ENCODE measurements at regions not wholly inside any gene's neighbourhood (a gene's known extent, or its start where the extent isn't known, plus 50 kb on each side); places are given as distances from the start of the nearest gene placed in this dataset.
"Not testable (repeated sequence)": the region's sequence is repeated elsewhere in the genome, so short reads cannot be mapped to it uniquely, and the experiment has no call there.

GRCh38 chr20:53856300-53857295 lies 213.8 kb downstream of the BCAS1 start:
- H3K36me3 ChIP-seq (ENCODE audit: control insufficient read depth in 1 of 2, insufficient read depth in 2 of 2, low read length in 2 of 2): no peaks in the 10 kb centered on the region
- no peak overlapping the region for H3K9ac ChIP-seq (ENCODE audit: low read depth in 1 of 2, low read length in 2 of 2)
- H3K4me3 ChIP-seq (ENCODE audit: low read depth in 1 of 2, low read length in 2 of 2): no peak overlapping the region
- no peaks in the 10 kb centered on the region for H3K9me3 ChIP-seq (ENCODE audit: control insufficient read depth in 1 of 2, low read length in 2 of 2)
- peaks cover 10 to 14% of the 10 kb centered on the region in 2 donors for H3K4me1 ChIP-seq (ENCODE audit: control insufficient read depth in 1 of 2, insufficient read depth in 2 of 2, low read length in 2 of 2)
- H3K27me3 ChIP-seq (ENCODE audit: control insufficient read depth in 1 of 2, insufficient read depth in 2 of 2, low read length in 2 of 2): no peaks in the 10 kb centered on the region
- H3K27ac ChIP-seq (ENCODE audit: low read depth, low read length): no peak overlapping the region

- Histone ChIP-seq H3K36me3 (ENCODE audit: control insufficient read depth in 1 of 2, insufficient read depth in 2 of 2, low read length in 2 of 2) (no peaks in the 10 kb centered on the region), H3K4me1 (ENCODE audit: control insufficient read depth in 1 of 2, insufficient read depth in 2 of 2, low read length in 2 of 2) (peaks cover 10 to 14% of the 10 kb centered on the region in 2 donors), H3K9ac (ENCODE audit: low read depth in 1 of 2, low read length in 2 of 2) (no peak overlapping the region), H3K27ac (ENCODE audit: low read depth, low read length) (no peak overlapping the region), H3K4me3 (ENCODE audit: low read depth in 1 of 2, low read length in 2 of 2) (no peak overlapping the region), H3K9me3 (ENCODE audit: control insufficient read depth in 1 of 2, low read length in 2 of 2) (no peaks in the 10 kb centered on the region), H3K27me3 (ENCODE audit: control insufficient read depth in 1 of 2, insufficient read depth in 2 of 2, low read length in 2 of 2) (no peaks in the 10 kb centered on the region)
These were observed 214.7 kb downstream of the BCAS1 start for GRCh38 chr20:53855733-53856132.

- H3K9ac ChIP-seq (ENCODE audit: low read depth in 1 of 2, low read length in 2 of 2); H3K36me3 ChIP-seq (ENCODE audit: control insufficient read depth in 1 of 2, insufficient read depth in 2 of 2, low read length in 2 of 2); H3K27me3 ChIP-seq (ENCODE audit: control insufficient read depth in 1 of 2, insufficient read depth in 2 of 2, low read length in 2 of 2); H3K27ac ChIP-seq (ENCODE audit: low read depth, low read length); H3K4me3 ChIP-seq (ENCODE audit: low read depth in 1 of 2, low read length in 2 of 2); H3K9me3 ChIP-seq (ENCODE audit: control insufficient read depth in 1 of 2, low read length in 2 of 2): not testable (repeated sequence)
- H3K4me1 ChIP-seq (ENCODE audit: control insufficient read depth in 1 of 2, insufficient read depth in 2 of 2, low read length in 2 of 2): peaks cover 10 to 14% of the 10 kb centered on the region in 2 donors
These were observed 215.8 kb downstream of the BCAS1 start for GRCh38 chr20:53854609-53854926.

- Histone ChIP-seq H3K9ac (ENCODE audit: low read depth in 1 of 2, low read length in 2 of 2) (no peak overlapping the region), H3K36me3 (ENCODE audit: control insufficient read depth in 1 of 2, insufficient read depth in 2 of 2, low read length in 2 of 2) (no peaks in the 10 kb centered on the region), H3K4me3 (ENCODE audit: low read depth in 1 of 2, low read length in 2 of 2) (no peak overlapping the region), H3K9me3 (ENCODE audit: control insufficient read depth in 1 of 2, low read length in 2 of 2) (no peaks in the 10 kb centered on the region), H3K4me1 (ENCODE audit: control insufficient read depth in 1 of 2, insufficient read depth in 2 of 2, low read length in 2 of 2) (peaks cover 10 to 12% of the 10 kb centered on the region in 2 donors), H3K27me3 (ENCODE audit: control insufficient read depth in 1 of 2, insufficient read depth in 2 of 2, low read length in 2 of 2) (no peaks in the 10 kb centered on the region), H3K27ac (ENCODE audit: low read depth, low read length) (no peak overlapping the region)
These were observed 217.2 kb downstream of the BCAS1 start for GRCh38 chr20:53853111-53853713.

- Histone ChIP-seq H3K27ac (ENCODE audit: low read depth, low read length) (no peak overlapping the region), H3K36me3 (ENCODE audit: control insufficient read depth in 1 of 2, insufficient read depth in 2 of 2, low read length in 2 of 2) (no peaks in the 10 kb centered on the region), H3K27me3 (ENCODE audit: control insufficient read depth in 1 of 2, insufficient read depth in 2 of 2, low read length in 2 of 2) (no peaks in the 10 kb centered on the region), H3K4me3 (ENCODE audit: low read depth in 1 of 2, low read length in 2 of 2) (no peak overlapping the region), H3K4me1 (ENCODE audit: control insufficient read depth in 1 of 2, insufficient read depth in 2 of 2, low read length in 2 of 2) (peaks cover 5 to 12% of the 10 kb centered on the region in 2 donors), H3K9ac (ENCODE audit: low read depth in 1 of 2, low read length in 2 of 2) (no peak overlapping the region), H3K9me3 (ENCODE audit: control insufficient read depth in 1 of 2, low read length in 2 of 2) (no peaks in the 10 kb centered on the region)
These were observed 217.7 kb downstream of the BCAS1 start for GRCh38 chr20:53852691-53853090.

GRCh38 chr20:53852014-53852413 lies 218.4 kb downstream of the BCAS1 start:
- no peaks in the 10 kb centered on the region for H3K27me3 ChIP-seq (ENCODE audit: control insufficient read depth in 1 of 2, insufficient read depth in 2 of 2, low read length in 2 of 2)
- no peaks in the 10 kb centered on the region for H3K9me3 ChIP-seq (ENCODE audit: control insufficient read depth in 1 of 2, low read length in 2 of 2)
- H3K4me1 ChIP-seq (ENCODE audit: control insufficient read depth in 1 of 2, insufficient read depth in 2 of 2, low read length in 2 of 2): peaks cover 4 to 11% of the 10 kb centered on the region in 2 donors
- no peaks in the 10 kb centered on the region for H3K36me3 ChIP-seq (ENCODE audit: control insufficient read depth in 1 of 2, insufficient read depth in 2 of 2, low read length in 2 of 2)
- H3K9ac ChIP-seq (ENCODE audit: low read depth in 1 of 2, low read length in 2 of 2): no peak overlapping the region
- H3K4me3 ChIP-seq (ENCODE audit: low read depth in 1 of 2, low read length in 2 of 2): no peak overlapping the region
- no peak overlapping the region for H3K27ac ChIP-seq (ENCODE audit: low read depth, low read length)

- Histone ChIP-seq H3K27me3 (ENCODE audit: control insufficient read depth in 1 of 2, insufficient read depth in 2 of 2, low read length in 2 of 2) (no peaks in the 10 kb centered on the region), H3K27ac (ENCODE audit: low read depth, low read length) (no peak overlapping the region), H3K9ac (ENCODE audit: low read depth in 1 of 2, low read length in 2 of 2) (no peak overlapping the region), H3K9me3 (ENCODE audit: control insufficient read depth in 1 of 2, low read length in 2 of 2) (no peaks in the 10 kb centered on the region), H3K4me1 (ENCODE audit: control insufficient read depth in 1 of 2, insufficient read depth in 2 of 2, low read length in 2 of 2) (peaks cover 0 to 11% of the 10 kb centered on the region in 2 donors), H3K36me3 (ENCODE audit: control insufficient read depth in 1 of 2, insufficient read depth in 2 of 2, low read length in 2 of 2) (no peaks in the 10 kb centered on the region), H3K4me3 (ENCODE audit: low read depth in 1 of 2, low read length in 2 of 2) (no peak overlapping the region)
These were observed 220.1 kb downstream of the BCAS1 start for GRCh38 chr20:53850319-53850718.

- H3K4me3 ChIP-seq (ENCODE audit: low read depth in 1 of 2, low read length in 2 of 2): no peak overlapping the region
- H3K9me3 ChIP-seq (ENCODE audit: control insufficient read depth in 1 of 2, low read length in 2 of 2): no peaks in the 10 kb centered on the region
- no peak overlapping the region for H3K9ac ChIP-seq (ENCODE audit: low read depth in 1 of 2, low read length in 2 of 2)
- H3K36me3 ChIP-seq (ENCODE audit: control insufficient read depth in 1 of 2, insufficient read depth in 2 of 2, low read length in 2 of 2): no peaks in the 10 kb centered on the region
- H3K27me3 ChIP-seq (ENCODE audit: control insufficient read depth in 1 of 2, insufficient read depth in 2 of 2, low read length in 2 of 2): no peaks in the 10 kb centered on the region
- H3K4me1 ChIP-seq (ENCODE audit: control insufficient read depth in 1 of 2, insufficient read depth in 2 of 2, low read length in 2 of 2): peaks cover 0 to 11% of the 10 kb centered on the region in 2 donors
- no peak overlapping the region for H3K27ac ChIP-seq (ENCODE audit: low read depth, low read length)
These were observed 220.8 kb downstream of the BCAS1 start for GRCh38 chr20:53849471-53850059.

- no peak overlapping the region for H3K27ac ChIP-seq (ENCODE audit: low read depth, low read length)
These were observed 222.1 kb downstream of the BCAS1 start for GRCh38 chr20:53848304-53848703.

GRCh38 chr20:53847837-53848170 lies 222.6 kb downstream of the BCAS1 start:
- H3K27ac ChIP-seq (ENCODE audit: low read depth, low read length): no peak overlapping the region
- no peak overlapping the region for H3K4me3 ChIP-seq (ENCODE audit: low read depth in 1 of 2, low read length in 2 of 2)
- H3K4me1 ChIP-seq (ENCODE audit: control insufficient read depth in 1 of 2, insufficient read depth in 2 of 2, low read length in 2 of 2): peaks cover 4 to 11% of the 10 kb centered on the region in 2 donors
- no peak overlapping the region for H3K9ac ChIP-seq (ENCODE audit: low read depth in 1 of 2, low read length in 2 of 2)
- H3K9me3 ChIP-seq (ENCODE audit: control insufficient read depth in 1 of 2, low read length in 2 of 2): no peaks in the 10 kb centered on the region
- no peaks in the 10 kb centered on the region for H3K27me3 ChIP-seq (ENCODE audit: control insufficient read depth in 1 of 2, insufficient read depth in 2 of 2, low read length in 2 of 2)
- H3K36me3 ChIP-seq (ENCODE audit: control insufficient read depth in 1 of 2, insufficient read depth in 2 of 2, low read length in 2 of 2): no peaks in the 10 kb centered on the region

More at GRCh38 chr20:53848304-53848703, 222.1 kb downstream of the BCAS1 start:
- H3K9ac ChIP-seq (ENCODE audit: low read depth in 1 of 2, low read length in 2 of 2): no peak overlapping the region
- peaks cover 0 to 11% of the 10 kb centered on the region in 2 donors for H3K4me1 ChIP-seq (ENCODE audit: control insufficient read depth in 1 of 2, insufficient read depth in 2 of 2, low read length in 2 of 2)
- H3K4me3 ChIP-seq (ENCODE audit: low read depth in 1 of 2, low read length in 2 of 2): no peak overlapping the region
- no peaks in the 10 kb centered on the region for H3K36me3 ChIP-seq (ENCODE audit: control insufficient read depth in 1 of 2, insufficient read depth in 2 of 2, low read length in 2 of 2)
- no peaks in the 10 kb centered on the region for H3K9me3 ChIP-seq (ENCODE audit: control insufficient read depth in 1 of 2, low read length in 2 of 2)
- no peaks in the 10 kb centered on the region for H3K27me3 ChIP-seq (ENCODE audit: control insufficient read depth in 1 of 2, insufficient read depth in 2 of 2, low read length in 2 of 2)

All from duodenal mucosa (tissue), 2 donors.